GM12878 (cell line): ENCODE measurements at regions not wholly inside any gene's neighbourhood (a gene's known extent, or its start where the extent isn't known, plus 50 kb on each side); places are given as distances from the start of the nearest gene placed in this dataset.
A peak's percentile ranks its signal among the peaks of the same experiment; 100 is the strongest.

Experiments
- ATAC-seq: fragments of 200-7000 bp; cut with Tn5 transposase; 3 replicates; pipeline ENCODE4 v1.9.1; 2020; ENCODE audit warnings: mild to moderate bottlenecking, moderate library complexity
- BruUV-seq: library from RNA; stranded (reverse); fragments of 400-500 nt; replicated peaks from 2 replicates; lab custom pipeline; 2021; lab: Mats Ljungman, UMichigan
- CTCF ChIA-PET: fragments of 300-600 bp; sonication (Branson Sonifier 250); formaldehyde crosslinking; extraction: SDS; loops from one replicate; lab custom pipeline; 2021; ENCODE audit warnings: inconsistent platforms; lab: Yijun Ruan, JAX
- POLR2A ChIA-PET: fragments of 350-600 bp; formaldehyde crosslinking; extraction: SDS; loops from one replicate; lab custom pipeline; 2021; ENCODE audit warnings: inconsistent platforms; lab: Charles Lee
- RAD21 ChIA-PET: fragments of 300-600 bp; sonication (Branson Sonifier 250); formaldehyde crosslinking; loops from one replicate; lab custom pipeline; 2023; ENCODE audit warnings: antibody characterized with exemption; ENCODE audit not compliant: unreplicated experiment; lab: Charles Lee
- SMC1A ChIA-PET: fragments of 300-600 bp; sonication (Branson Sonifier 250); formaldehyde crosslinking; loops from one replicate; lab custom pipeline; 2023; ENCODE audit not compliant: unreplicated experiment, uncharacterized antibody; lab: Charles Lee
- DNase-seq: peaks from one replicate; pipeline ENCODE4 v3.0.0-alpha.2; 2011; ENCODE audit warnings: low read depth, low spot score
- FAIRE-seq: peaks from 3 replicates; lab custom pipeline; 2011; peaks lifted over from hg19 to GRCh38; lab: Jason Lieb, UNC
- H2AFZ ChIP-seq: 2 replicates; pipeline ENCODE4 v1.6.0; 2011; ENCODE audit warnings: low read depth, low read length, control low read depth; ENCODE audit not compliant: control insufficient read depth
- H3K27ac ChIP-seq: 2 replicates; pipeline ENCODE4 v1.5.1; 2011; ENCODE audit warnings: control low read depth; ENCODE audit not compliant: control insufficient read depth, insufficient read depth
- H3K27me3 ChIP-seq, 2 experiments: replicated peaks in 1 of 2; 2 replicates each; pipeline versions ENCODE4 v1.6.0 to v1.6.1; 2011; ENCODE audit warnings: low read length in 1 of 2; ENCODE audit not compliant: control insufficient read depth in 2 of 2, insufficient read depth in 2 of 2
- H3K36me3 ChIP-seq, 2 experiments: 2 replicates each; pipeline ENCODE4 v1.5.1; 2011; ENCODE audit warnings: low read length in 1 of 2; ENCODE audit not compliant: control insufficient read depth in 2 of 2, insufficient read depth in 2 of 2
- H3K4me1 ChIP-seq: 2 replicates; pipeline ENCODE4 v1.6.1; 2011; ENCODE audit warnings: mild to moderate bottlenecking, low read length, moderate library complexity, mixed read lengths; ENCODE audit not compliant: control insufficient read depth, insufficient read depth
- H3K4me2 ChIP-seq: 2 replicates; pipeline ENCODE4 v1.6.0; 2011; ENCODE audit warnings: control low read depth; ENCODE audit not compliant: control insufficient read depth, insufficient read depth
- H3K4me3 ChIP-seq: fragments of 200-600 bp; sonication (generic); 2 replicates; pipeline ENCODE4 v1.5.1; 2016
- H3K79me2 ChIP-seq: 2 replicates; pipeline ENCODE4 v1.6.0; 2011; ENCODE audit warnings: low read length; ENCODE audit not compliant: control insufficient read depth, insufficient read depth
- H3K9ac ChIP-seq: 2 replicates; pipeline ENCODE4 v1.8.0; 2011; ENCODE audit warnings: low read length, control low read depth, mixed read lengths; ENCODE audit not compliant: control insufficient read depth, insufficient read depth
- H3K9me3 ChIP-seq: replicated peaks from 3 replicates; pipeline ENCODE4 v1.5.1; 2011; ENCODE audit warnings: mild to moderate bottlenecking, low read length; ENCODE audit not compliant: control insufficient read depth, insufficient read depth
- H4K20me1 ChIP-seq: 2 replicates; pipeline ENCODE4 v1.6.0; 2011; ENCODE audit not compliant: control insufficient read depth, insufficient read depth
- CREB1 ChIP-seq: IDR thresholded peaks from 2 replicates; pipeline ENCODE4 v1.6.1; 2012; ENCODE audit warnings: low read depth, mild to moderate bottlenecking, inconsistent platforms
- MXI1 ChIP-seq: fragments of 150-350 bp; IDR thresholded peaks from 2 replicates; pipeline ENCODE4 v1.6.1; 2011; ENCODE audit warnings: low read depth, mild to moderate bottlenecking, inconsistent platforms, low read length, improper control_type of control experiment
- PAX5 ChIP-seq: IDR thresholded peaks from 2 replicates; pipeline ENCODE4 v1.6.1; 2011; ENCODE audit warnings: low read depth, low read length, borderline replicate concordance
- WGBS: methylation state at CpG from one replicate; pipeline ENCODE4 v1.1.6; 2016; ENCODE audit warnings: low lambda C conversion rate; ENCODE audit not compliant: insufficient replicate concordance, insufficient coverage; ENCODE audit errors: missing lambda C conversion rate; 5-methylcytosine and 5-hydroxymethylcytosine counted together
- in situ Hi-C: fragments of 300-500 bp; cut with MboI; formaldehyde crosslinking; loops from 9 replicates; pipeline ENCODE4 v1.14.3; 2018; ENCODE audit warnings: mixed read lengths
- intact Hi-C: fragments of 100-400 bp; cut with micrococcal nuclease; formaldehyde crosslinking; loops from one replicate; pipeline ENCODE4 v1.14.2; 2022; ENCODE audit not compliant: unreplicated experiment
- TF ChIP-seq, protein P1 (sequence below): IDR thresholded peaks from 2 replicates; pipeline ENCODE4 v1.6.1; 2012; ENCODE audit warnings: low read depth, low read length, improper control_type of control experiment
- TF ChIP-seq, protein P2 (sequence below): fragments of 450-650 bp; IDR thresholded peaks from 2 replicates; pipeline ENCODE4 v1.6.1; 2018; ENCODE audit warnings: mild to moderate bottlenecking, low read depth, moderate library complexity; ENCODE audit not compliant: partially characterized antibody

DNA sequence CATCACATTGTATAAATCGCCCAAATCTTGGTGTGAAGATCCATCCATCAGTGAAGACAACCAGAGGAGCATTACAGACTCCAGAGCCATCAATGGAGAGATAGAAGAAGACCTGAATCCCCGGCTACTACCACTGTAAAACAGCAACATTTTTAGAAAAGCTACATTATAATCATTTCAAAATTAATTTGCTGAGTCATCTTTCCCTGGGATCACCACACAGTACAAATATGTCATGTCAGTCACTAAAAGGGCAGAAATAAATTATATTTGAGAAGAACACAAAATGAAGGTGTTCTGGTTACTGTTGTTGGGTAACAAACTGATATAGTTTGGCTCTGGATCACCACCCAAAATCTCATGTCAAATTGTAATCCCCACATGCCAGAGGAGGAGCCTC is 218.5 kb upstream of the STT3B start:
- ChIA-PET RAD21 (no interaction called here), SMC1A (interaction anchor here (0.7 kb wide), 1 partner anchor 64 kb away, joined by 3 read pairs; no protein-coding TSS in a partner anchor), POLR2A (no interaction called here), CTCF (no interaction called here)
- Histone ChIP-seq H3K4me3 (no peak overlapping the region), H3K27me3 (no peaks in the 10 kb centered on the region), H3K36me3 (no peaks in the 10 kb centered on the region), H3K79me2 (no peaks in the 10 kb centered on the region), H3K4me2 (no peak overlapping the region), H2AFZ (no peak overlapping the region), H3K4me1 (no peaks in the 10 kb centered on the region), H3K9ac (no peak overlapping the region), H4K20me1 (no peaks in the 10 kb centered on the region), H3K27ac (no peak overlapping the region), H3K9me3 (peaks cover 6% of the 10 kb centered on the region; the same call in 2 of the 3 replicates)
- in situ Hi-C loops = no loop called here
- no peak for TF ChIP-seq MXI1
- TF ChIP-seq CREB1 = no peak
- TF ChIP-seq PAX5 = no peak
- TF ChIP-seq, protein P1, sequence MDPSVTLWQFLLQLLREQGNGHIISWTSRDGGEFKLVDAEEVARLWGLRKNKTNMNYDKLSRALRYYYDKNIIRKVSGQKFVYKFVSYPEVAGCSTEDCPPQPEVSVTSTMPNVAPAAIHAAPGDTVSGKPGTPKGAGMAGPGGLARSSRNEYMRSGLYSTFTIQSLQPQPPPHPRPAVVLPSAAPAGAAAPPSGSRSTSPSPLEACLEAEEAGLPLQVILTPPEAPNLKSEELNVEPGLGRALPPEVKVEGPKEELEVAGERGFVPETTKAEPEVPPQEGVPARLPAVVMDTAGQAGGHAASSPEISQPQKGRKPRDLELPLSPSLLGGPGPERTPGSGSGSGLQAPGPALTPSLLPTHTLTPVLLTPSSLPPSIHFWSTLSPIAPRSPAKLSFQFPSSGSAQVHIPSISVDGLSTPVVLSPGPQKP = no peak
- TF ChIP-seq, protein P2, sequence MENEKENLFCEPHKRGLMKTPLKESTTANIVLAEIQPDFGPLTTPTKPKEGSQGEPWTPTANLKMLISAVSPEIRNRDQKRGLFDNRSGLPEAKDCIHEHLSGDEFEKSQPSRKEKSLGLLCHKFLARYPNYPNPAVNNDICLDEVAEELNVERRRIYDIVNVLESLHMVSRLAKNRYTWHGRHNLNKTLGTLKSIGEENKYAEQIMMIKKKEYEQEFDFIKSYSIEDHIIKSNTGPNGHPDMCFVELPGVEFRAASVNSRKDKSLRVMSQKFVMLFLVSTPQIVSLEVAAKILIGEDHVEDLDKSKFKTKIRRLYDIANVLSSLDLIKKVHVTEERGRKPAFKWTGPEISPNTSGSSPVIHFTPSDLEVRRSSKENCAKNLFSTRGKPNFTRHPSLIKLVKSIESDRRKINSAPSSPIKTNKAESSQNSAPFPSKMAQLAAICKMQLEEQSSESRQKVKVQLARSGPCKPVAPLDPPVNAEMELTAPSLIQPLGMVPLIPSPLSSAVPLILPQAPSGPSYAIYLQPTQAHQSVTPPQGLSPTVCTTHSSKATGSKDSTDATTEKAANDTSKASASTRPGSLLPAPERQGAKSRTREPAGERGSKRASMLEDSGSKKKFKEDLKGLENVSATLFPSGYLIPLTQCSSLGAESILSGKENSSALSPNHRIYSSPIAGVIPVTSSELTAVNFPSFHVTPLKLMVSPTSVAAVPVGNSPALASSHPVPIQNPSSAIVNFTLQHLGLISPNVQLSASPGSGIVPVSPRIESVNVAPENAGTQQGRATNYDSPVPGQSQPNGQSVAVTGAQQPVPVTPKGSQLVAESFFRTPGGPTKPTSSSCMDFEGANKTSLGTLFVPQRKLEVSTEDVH = no peak
- ATAC-seq (no peak), DNase-seq (no peak), FAIRE-seq (peak; percentile 18)
- BruUV-seq = no TSS peak
- intact Hi-C loops = no loop called here
- WGBS = 0% methylated on average over 2 of the region's 2 CpGs
